Lung microvascular endothelial cell (primary cell): ENCODE measurements at regions not wholly inside any gene's neighbourhood (a gene's known extent, or its start where the extent isn't known, plus 50 kb on each side); places are given as distances from the start of the nearest gene placed in this dataset.
A peak's percentile ranks its signal among the peaks of the same experiment; 100 is the strongest.
"Not testable (repeated sequence)": the region's sequence is repeated elsewhere in the genome, so short reads cannot be mapped to it uniquely, and the experiment has no call there.

Source experiments
- DNase-seq, 2 donors: peaks; one replicate each; pipeline versions ENCODE4 v3.0.0 to v3.0.0-alpha.2; 2010; ENCODE audit warnings: low read depth in 2 of 2

DNA sequence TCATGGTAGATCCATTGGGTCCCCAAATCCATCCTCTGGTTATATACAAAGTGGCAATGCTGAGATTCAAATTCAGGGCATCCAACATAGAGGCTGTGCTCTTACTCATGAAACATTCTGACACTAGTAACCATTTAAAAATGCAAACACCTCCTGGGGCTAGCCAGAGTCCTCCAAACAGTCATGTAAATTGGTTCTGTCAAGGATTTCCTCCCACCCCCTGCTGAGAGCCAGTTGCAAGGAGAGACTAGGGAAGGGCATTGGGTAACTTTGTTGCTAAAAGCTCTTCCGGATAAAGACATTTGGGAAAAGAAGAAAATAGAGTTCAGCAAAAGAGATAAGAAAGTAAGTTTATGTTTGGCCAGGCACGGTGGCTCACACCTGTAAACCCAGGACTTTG is 58.3 kb downstream of the ART5 start:
- not testable (repeated sequence) for DNase-seq

DNA sequence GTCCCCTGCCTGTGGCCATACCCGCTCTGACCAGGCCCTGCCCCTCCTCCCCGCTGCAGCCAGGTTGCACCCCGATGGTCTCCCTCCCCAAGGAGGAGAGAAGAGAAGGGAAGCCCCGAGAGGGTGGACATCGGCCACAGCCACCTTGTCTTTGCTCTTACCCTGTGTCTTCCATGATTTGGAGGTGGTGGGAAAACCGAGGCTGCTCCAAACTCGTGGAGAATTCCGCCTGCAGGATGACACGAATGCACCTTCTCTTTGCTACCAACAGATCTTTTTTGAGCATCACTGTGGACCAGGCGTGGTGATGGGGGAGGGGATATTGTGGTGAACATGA is 60.4 kb downstream of the ART5 start:
- peak in 1 of 2 donors; percentile 44 for DNase-seq

DNA sequence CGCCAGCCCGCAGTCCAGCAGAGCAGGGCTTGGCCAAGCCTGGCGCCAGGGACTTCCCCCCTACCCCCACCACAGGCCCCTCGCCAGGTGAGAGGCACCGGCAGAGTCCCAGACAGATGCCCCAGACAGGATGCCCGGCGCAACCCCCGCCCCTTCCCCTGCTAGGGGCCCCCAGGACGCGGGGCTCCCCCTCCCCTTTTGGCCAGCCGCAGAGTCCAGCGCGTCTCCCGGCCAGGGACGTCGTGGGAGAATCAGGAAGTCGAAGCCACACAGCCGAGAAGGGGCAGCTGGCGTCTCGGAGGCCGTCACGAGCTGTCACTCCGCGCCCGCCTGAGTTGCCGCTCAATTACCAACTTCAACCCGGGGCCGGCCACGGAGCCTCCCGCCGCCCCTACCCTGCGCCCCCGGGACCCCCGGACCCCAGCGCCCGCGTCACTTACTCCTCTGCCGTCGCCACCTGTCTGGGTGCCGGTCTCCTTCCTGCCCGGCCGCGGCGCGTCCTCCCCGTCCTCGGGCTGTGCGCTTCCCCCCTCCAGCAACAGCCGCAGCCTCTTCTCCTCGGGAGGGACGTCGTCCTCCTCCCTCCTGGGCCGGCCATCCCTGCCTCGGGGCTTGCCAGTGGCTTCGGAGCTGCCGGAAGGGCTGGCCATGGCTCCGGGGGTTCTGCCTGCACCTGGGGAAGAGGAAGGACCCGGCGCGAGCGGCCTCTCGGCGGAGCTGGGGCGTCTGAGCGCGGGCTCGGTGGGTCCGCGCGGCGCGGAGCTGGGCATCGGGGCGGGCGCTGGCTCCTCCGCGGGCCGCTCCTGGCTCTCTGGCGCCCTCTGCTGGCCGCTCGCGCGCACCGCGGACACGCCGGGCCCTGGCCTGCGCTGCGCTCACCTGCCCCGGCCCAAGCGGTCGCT is 61.1 kb downstream of the ART5 start:
- peak in 1 of 2 donors; percentile 19 for DNase-seq

DNA sequence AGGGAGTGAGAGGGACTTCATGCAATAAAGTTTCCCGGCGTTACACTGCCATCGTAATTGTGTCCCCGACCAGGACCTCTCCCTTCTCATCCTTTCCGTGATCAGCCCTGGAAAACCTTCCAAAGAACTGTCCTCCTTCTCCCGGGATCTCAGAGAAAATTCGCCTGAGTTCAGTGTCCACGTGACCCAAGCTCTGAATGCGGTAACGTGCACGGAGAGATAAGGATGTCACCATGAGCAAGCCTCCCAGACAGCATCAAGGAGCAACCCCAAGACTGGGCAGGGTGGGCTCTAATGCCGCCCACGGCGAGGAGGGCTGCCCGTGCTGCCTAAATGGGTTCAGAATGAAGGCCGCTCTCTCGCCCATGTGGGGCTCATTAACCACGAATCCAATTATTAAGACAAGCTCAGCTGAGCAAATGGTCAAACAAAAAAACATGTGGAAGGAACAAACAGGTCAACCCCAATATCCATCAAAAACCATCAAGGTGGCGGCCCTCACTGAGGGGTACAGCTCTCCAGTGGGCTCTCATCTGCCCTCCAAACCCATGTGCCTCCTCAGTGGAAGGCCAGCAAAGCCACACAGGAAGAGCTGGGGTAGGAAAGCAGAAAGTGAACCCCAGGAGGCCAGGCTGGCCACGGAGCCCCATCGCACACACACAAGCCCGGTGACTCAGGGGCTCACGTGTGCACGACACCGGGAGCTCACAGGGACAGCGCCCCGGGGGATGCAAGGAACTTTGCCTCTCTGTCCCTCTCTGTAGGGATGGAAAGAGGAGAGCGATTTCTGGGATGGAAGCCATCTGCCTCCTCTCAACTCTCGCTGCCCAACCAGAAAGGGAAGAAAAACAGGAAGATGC is 62.0 kb downstream of the ART5 start:
- not testable (repeated sequence) for DNase-seq

DNA sequence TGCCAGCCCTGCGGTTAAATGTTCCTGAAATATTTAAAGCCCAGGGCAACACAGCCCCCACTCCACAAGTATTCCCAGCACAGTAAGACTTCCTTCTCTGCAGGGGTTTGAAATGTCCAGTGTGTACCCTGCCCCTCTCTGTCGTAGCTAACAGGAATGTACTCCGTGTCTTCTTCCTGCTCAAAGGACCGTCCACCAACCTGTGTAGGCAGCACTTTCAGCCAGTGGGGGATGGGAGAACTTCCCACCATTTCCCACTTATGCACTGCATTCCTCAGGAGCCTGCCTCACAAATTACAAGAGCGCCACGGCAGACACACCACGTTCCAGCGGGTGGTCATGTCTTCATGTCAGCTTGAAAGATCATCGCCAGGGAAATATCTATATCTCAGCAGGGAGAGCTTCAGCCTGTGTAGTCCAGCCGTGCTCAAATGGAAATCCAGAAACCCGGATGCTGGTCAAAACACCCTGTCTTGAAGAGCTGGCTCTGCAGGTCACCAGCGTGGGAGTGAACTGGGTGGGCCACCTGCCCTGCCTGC is 65.7 kb downstream of the ART5 start:
- DNase-seq, result not testable (repeated sequence)

DNA sequence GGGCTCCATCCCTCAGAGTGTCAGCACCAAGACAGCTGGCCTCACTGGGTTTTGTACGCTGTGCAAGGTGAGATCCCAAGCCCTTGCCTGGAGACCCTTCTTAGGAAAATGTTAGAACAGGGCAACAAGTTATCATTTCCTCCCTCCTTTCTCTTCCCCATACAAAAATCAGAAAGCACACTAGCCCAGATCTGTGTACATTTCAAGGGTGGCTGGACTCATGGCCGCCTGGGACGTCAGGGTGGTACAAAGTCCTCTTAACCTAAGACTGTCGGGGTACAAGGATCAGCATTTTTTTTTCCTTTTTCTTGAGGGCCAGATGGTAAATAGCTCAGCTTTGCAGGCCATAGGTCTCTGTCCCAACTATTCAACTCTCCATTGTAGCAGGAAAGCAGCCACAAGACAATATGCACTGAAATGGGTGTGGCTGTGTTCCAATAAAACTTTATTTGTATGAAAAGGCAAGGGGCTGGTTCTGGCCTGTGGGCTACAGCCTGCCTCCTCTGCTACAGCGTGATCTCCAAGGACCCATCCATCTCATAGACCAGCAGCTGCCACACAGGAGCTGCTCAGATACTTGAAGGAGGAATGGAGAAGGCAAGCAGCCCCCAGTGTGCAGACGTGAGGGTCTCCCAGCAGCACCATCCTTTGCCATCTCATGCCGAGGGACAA is 68.7 kb downstream of the ART5 start:
- not testable (repeated sequence) for DNase-seq

DNA sequence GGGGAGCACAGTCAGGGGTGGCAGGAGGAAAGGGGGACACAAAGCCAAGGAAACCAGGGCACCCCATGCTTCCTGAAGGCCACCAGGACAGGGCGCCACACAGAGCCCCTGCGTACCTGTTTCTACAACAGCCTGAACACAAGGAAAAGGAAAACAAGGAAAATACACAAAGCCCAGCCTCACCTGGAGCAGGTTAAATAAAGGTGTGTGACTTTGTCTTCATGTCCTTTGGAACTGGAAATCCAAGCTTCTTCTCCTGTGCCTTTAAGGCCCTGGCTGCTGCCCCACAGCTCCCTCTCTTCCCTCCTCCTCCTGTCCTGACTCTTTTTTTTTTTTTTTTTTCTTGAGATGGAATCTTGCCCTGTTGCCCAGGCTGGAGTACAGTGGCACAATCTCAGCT is 70.0 kb downstream of the ART5 start:
- DNase-seq, result not testable (repeated sequence)

DNA sequence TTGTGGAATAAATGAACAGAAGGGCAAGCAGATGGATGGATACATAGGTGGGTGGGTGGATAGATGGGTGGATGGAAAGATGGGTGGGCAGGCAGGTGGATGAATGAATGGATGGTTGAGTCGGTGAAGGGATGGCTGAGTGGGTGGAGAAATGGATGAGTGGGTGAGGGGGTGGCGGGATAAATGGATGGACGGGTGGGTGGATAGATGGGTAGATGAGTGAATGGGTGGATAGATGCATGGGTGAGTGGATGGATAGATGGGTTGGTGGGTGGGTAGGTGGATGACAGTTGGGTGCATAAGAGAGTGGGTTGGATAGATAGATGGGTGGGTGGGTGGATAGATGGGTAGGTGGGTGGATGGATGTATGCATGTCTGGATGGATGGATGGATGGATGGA is 76.0 kb downstream of the ART5 start:
- DNase-seq, result not testable (repeated sequence)

DNA sequence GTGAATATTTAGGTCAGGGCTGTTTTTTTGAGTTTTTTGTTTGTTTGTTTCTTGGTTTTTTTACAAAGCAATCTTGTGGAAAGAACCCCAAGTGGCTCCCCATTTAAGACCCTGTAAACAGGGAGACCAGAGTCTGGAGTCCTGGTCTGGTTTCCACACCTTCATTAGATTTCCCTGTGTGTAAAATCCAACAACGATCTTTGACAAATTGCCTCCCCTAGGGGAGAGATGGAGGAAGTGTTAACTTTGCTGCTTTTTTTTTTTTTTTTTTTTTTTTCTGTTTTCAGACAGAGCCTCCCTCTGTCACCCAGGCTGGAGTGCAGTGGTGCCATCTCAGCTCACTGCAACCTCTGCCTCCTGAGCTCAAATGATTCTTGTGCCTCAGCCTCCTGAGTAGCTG is 77.4 kb downstream of the ART5 start:
- not testable (repeated sequence) for DNase-seq

DNA sequence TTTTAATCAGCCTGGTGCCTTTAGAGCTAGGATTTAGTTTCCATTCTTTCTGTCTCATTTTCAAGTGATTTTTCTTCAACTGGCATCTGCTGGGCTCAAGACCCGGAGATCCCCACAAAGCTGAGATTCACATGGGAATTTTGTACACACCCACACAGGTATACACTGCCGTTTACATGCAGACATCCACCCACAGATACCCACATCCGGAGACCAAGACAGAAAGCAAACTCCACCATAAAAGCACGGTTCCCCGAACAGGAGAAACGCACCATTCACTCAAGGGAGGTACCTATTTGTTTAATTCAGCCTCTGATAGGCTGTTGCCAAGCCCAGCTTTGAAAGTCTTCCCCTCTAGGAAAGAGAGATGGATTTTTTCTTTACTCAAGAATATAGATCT is 87.2 kb downstream of the ART5 start:
- DNase-seq, result not testable (repeated sequence)

DNA sequence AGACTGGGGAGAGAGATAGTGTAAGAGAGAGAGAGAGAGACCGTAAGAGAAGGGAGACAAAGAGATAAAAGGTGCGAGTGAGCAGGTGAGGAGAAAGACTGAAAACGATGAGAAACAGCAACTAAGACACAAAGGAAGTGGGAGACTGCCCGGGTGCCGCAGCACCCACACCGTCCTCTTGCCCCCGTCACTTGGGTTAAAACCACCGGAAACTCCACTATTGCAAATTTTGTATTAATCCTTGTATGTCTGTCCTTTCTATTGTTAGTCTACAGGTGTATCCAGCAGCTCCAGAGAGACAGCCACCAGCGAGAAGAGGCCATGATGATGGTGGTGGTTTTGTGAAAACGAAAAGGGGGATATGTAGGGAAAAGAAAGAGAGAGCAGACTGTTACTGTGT is 96.8 kb downstream of the ART5 start:
- not testable (repeated sequence) for DNase-seq

DNA sequence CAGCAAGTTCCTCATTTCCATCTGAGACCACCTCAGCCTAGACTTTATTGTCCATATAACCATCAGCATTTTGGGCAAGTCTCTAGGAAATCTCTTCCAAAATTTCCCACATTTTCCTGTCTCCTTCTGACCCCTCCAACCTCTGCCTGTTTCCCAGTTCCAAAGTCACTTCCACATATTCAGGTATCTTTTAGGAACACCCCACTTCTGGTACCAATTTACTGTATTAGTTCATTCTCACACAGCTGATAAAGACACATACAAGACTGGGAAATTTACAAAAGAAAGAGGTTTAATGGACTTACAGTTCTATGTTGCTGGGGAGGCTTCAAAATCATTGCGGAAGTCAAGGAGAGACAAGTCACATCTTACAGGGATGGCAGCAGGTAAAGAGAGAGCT is 103.6 kb downstream of the ART5 start:
- DNase-seq, result not testable (repeated sequence)

DNA sequence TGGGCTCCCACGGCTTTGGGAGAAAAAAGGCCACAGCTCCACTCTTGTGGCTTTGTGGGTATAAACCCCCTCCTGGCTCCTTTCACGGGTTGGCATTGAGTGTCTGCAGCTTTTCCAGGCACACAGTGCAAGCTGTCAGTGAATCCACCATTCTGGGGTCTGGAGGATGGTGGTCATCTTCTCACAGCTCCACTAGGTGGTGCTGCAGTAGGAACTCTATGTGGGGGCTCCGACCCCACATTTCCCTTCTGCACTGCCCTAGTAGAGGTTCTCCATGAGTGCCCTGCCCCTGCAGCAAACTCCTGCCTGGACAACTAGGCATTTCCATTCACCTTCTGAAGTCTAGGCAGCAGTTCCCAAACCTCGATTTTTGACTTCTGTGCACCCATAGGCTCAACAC is 104.5 kb downstream of the ART5 start:
- DNase-seq, result not testable (repeated sequence)

DNA sequence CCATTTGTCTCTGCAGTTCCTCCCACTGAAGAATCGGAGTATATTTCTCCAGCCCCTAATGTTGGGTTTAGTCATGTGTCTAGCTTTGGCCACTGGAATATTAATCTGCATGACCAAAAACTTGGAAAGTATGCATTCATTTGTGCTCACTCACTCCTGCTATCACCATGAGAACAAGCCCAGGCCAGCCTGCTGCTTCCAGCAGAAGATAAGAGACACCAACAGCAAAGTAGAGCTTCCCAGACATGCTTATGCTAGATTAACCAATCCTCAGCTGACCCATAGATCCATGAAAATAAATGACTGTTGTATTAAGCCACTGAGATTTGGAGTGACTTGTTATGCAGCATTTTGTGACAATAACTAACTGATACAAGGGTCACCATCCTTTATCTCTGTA is 108.8 kb downstream of the ART5 start:
- not testable (repeated sequence) for DNase-seq

DNA sequence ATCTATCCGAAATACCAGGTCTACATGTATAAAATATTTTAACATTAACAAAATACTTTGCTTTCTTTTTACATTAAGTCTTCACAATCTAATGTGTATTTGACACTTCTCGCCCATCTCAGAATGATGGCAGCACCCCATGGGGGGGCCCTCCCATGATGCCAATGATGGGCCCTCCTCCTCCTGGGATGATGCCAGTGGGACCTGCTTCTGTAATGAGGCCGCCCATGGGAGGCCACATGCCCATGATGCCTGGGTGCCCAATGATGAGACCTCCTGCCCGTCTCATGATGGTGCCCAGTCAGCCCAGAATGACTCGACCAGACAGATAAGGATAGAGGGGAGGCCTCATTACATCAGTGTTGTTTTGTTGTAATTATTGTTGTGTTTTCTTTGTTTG is 110.5 kb downstream of the ART5 start:
- DNase-seq, result not testable (repeated sequence)

DNA sequence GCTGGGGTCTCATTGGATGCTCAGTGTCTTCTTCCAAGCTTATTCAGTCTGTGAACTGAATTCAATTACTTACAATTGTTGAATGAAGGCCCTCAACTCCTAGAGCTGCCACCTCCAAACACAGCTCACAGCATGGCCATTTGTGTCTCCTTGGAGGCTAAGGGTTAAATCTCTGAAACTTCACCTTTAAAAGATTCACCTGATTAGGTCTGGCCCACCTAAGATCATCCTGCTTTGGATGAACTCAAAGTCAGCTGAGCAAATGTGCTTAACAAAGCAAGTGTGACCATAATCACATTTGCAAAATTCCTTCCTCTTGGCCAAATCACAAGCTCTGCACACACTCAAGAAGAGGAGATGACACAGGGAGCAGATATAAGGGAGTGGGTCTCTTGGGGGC is 118.2 kb downstream of the ART5 start:
- not testable (repeated sequence) for DNase-seq

DNA sequence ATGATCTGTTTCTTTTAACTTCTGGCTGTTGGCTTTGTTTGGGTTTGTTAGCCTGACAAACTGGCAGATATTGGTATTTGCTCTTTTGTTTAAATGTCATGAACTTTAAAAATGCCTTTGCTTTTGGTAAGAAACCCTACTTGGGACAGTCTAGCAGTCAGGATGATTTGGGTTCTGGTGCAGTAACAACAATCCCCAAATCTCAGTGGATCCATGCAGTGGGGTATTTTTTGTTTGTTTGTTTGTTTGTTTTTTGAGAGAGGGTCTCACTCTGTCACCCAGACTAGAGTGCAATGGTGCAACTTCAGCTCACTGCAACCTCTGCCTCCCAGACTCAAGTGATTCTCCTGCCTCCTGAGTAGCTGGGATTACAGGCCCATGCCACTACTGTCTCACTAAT is 120.9 kb downstream of the ART5 start:
- not testable (repeated sequence) for DNase-seq

DNA sequence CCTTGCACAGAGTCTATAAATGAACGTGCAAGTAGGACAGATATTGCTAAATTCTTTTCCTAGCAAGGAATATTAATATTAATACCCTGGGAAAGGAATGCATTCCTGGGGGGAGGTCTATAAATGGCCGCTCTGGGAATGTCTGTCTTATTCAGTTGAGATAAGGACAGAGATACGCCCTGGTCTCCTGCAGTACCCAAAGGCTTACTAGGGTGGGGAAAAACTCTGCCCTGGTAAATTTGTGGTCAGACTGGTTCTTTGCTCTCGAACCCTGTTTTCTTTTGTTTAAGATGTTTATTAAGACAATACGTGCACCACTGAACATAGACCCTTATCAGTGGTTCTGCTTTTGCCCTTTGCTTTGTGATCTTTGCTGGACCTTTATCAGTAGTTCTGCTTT is 122.0 kb downstream of the ART5 start:
- not testable (repeated sequence) for DNase-seq

DNA sequence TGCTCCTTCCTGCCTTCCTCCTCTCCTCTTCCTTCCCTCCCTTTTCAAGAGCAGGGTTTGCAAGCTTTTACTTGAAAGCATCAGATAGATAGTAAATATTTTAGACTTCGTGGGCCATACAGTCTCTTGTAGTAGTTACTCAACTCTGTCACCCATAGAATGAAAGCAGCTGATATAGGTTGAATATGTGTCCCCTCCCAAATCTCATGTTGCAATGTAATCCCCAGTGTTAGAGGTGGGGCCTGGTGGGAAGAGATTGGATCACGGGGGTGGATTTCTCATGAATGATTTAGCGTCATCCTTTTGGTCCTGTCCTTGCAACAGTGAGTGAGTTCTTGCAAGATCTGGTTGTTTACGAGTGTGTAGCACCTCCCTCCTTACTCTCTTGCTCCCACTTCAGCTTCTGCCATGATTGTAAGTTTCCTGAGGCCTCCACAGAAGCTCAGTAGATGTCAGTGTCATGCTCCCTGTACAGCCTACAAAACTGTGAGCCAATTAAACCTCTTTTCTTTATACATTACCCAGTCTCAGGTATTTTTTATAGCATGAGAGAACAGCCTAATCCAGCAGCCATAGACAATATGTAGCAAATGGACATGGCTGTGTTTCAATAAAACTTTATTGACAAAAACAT is 124.7 kb downstream of the ART5 start:
- not testable (repeated sequence) for DNase-seq

DNA sequence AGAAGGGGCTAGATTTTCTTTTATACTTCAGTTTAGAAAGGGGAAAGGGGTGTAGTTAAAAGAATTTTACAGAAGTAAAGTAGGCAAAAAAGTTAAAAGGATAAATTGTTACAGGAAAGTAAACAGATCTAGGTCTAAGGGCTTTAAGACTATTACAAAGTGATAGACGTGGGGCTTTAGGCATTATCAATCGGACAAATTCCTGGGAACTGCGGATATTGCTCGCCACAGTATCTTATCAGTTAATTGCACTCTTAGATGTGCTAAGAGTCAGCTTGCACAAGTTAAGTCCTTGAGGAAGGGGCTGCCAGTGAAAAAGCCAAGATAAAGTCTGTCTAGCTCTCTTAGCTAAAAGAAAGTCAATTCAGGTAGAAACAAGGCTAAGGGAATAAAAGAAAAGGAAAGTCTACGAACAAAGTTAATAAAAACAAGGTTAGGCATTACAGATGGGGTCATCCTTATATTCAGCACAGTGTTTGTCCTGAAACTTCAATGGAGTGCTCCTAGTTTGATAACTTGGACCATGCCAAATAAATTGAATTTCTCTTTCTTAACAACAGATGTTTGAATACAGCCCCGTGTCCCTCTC is 125.4 kb downstream of the ART5 start:
- DNase-seq, result not testable (repeated sequence)
